ENCODE measurements at regions not wholly inside any gene's neighbourhood (a gene's known extent, or its start where the extent isn't known, plus 50 kb on each side); places are given as distances from the start of the nearest gene placed in this dataset.
"Not testable (repeated sequence)": the region's sequence is repeated elsewhere in the genome, so short reads cannot be mapped to it uniquely, and the experiment has no call there.

DNA sequence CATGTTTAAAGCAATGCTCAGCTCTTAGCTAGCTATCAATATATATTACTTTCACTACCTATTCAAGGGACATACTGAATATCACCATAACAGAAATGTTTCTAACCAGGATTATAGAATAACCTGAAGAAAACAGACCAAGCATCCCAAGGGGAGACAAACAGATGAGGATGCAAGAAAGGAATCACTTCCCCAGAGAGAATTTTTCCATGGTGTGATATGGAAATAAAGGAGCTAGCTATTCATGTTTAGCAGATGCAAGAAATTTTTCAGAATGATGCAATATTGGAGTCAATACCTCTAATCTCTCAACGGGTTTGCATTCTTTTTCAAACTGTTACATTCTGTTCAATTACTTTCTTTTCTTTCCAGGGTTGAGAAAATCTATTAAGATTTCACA, 538.9 kb upstream of the FLRT2 start:
- TF ChIP-seq, protein P1, sequence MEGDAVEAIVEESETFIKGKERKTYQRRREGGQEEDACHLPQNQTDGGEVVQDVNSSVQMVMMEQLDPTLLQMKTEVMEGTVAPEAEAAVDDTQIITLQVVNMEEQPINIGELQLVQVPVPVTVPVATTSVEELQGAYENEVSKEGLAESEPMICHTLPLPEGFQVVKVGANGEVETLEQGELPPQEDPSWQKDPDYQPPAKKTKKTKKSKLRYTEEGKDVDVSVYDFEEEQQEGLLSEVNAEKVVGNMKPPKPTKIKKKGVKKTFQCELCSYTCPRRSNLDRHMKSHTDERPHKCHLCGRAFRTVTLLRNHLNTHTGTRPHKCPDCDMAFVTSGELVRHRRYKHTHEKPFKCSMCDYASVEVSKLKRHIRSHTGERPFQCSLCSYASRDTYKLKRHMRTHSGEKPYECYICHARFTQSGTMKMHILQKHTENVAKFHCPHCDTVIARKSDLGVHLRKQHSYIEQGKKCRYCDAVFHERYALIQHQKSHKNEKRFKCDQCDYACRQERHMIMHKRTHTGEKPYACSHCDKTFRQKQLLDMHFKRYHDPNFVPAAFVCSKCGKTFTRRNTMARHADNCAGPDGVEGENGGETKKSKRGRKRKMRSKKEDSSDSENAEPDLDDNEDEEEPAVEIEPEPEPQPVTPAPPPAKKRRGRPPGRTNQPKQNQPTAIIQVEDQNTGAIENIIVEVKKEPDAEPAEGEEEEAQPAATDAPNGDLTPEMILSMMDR (IDR thresholded peaks at IDR 0.05; ENCODE audit: extremely low read depth, insufficient read depth, missing control alignments), result no peak
- DNase-seq (ENCODE audit: low spot score), result no peak
- in situ Hi-C loops (cut with MboI; ENCODE audit: low pct_unique_long_range_greater_than_20kb, low sequenced_read_pairs, unreplicated experiment), result no loop called here

DNA sequence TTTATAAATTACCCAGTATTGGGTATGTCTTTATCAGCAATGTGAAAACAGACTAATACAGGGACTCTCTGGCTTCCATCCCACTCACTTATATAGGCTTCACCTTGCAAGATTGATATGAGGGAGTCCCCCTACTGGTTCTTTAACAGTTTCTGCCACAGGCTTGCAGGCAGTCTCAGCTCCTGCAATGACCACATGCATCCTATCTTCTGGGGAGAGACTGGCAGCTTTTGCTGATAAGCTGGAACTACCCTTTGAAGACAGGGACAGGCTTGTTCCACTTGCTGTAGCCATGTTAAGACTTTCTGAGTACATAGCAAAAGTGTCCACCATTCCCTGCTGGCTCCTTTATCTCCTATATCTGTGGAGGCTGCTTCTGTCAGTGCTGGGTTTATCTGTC, 531.7 kb upstream of the FLRT2 start:
- DNase-seq (ENCODE audit: low spot score), result no peak
- TF ChIP-seq, protein P1 (IDR thresholded peaks at IDR 0.05; ENCODE audit: extremely low read depth, insufficient read depth, missing control alignments), result no peak
- in situ Hi-C loops (cut with MboI; ENCODE audit: low pct_unique_long_range_greater_than_20kb, low sequenced_read_pairs, unreplicated experiment), result no loop called here

DNA sequence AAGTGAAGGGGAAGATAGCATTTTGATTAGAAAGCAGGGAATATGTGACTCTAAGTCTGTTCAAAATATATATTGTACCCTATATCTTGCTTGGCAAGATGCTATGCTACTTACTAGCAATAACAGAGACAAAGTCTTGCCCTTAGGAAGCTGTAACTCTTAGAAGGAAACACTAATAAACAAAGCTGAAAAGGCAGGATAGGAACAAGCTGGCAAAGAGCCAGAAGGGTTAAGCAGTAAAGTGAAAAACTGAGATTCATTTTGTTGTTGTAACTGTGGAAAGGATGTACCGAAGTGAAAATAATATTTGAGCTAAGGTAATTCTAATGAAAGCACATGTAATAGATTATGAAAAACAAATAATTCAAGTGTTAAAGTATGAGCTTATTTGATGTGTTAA, 527.1 kb upstream of the FLRT2 start:
- no peak for DNase-seq (ENCODE audit: low spot score)
- in situ Hi-C loops (cut with MboI; ENCODE audit: low pct_unique_long_range_greater_than_20kb, low sequenced_read_pairs, unreplicated experiment), result no loop called here
- TF ChIP-seq, protein P1 (IDR thresholded peaks at IDR 0.05; ENCODE audit: extremely low read depth, insufficient read depth, missing control alignments), result no peak

DNA sequence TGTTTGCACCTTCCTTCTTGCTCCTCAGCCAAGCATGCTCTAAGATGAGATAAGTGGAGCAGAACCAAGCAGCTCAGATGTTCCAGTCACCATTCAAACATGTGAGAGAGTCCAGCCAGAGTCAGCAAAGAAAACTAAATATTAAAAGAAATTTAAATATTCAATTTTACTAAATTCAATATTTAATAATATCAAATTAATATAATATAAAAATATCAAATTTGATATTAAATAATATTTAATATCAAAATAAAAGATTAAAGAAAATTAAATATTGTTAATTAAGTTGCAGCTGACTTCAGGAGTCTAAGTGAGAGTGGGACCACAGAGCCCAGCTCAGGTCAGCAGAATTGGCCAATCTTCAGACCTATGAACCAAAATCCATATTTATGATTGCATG, 526.1 kb upstream of the FLRT2 start:
- no peak for DNase-seq (ENCODE audit: low spot score)
- TF ChIP-seq, protein P1 (IDR thresholded peaks at IDR 0.05; ENCODE audit: extremely low read depth, insufficient read depth, missing control alignments), result no peak
- in situ Hi-C loops (cut with MboI; ENCODE audit: low pct_unique_long_range_greater_than_20kb, low sequenced_read_pairs, unreplicated experiment), result no loop called here

DNA sequence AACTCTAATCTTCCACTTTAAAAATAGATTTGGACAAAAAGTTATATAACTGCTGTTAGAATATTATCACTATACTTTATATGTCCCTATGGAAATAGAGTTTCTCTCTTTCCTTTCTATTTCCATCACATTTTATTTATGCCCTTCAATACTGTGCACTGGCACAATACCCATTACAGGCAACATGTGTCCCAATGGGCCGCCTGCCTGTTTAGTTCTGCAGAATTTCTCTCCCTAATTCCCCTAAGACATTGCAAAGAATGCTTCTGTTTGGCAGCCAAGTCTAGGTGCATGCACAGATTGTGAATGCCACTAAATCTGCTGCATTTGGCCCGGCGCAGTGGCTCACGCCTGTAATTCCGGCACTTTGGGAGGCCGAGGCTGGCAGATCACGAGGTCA, 520.4 kb upstream of the FLRT2 start:
- in situ Hi-C loops (cut with MboI; ENCODE audit: low pct_unique_long_range_greater_than_20kb, low sequenced_read_pairs, unreplicated experiment), result no loop called here
- TF ChIP-seq, protein P1 (IDR thresholded peaks at IDR 0.05; ENCODE audit: extremely low read depth, insufficient read depth, missing control alignments), result no peak
- no peak for DNase-seq (ENCODE audit: low spot score)

DNA sequence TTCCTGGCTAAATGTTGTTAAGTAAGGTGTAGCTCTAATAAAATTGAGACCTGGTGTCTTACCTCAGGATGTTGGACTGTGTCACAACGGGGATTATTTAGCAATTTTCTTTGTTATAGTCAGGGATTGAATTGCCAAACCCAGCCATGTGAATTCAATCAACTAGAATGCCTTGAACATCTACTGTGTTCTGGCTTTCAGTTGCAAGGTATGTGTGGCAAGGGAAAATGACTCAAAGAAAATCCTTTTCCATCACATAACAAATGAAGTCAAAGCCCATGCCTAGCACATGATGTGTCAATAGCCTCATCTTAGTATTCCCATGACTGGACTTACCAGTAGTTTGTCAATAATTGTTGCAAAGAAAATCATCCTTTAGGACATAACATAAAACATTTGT, 519.8 kb upstream of the FLRT2 start:
- TF ChIP-seq, protein P1 (IDR thresholded peaks at IDR 0.05; ENCODE audit: extremely low read depth, insufficient read depth, missing control alignments), result no peak
- in situ Hi-C loops (cut with MboI; ENCODE audit: low pct_unique_long_range_greater_than_20kb, low sequenced_read_pairs, unreplicated experiment), result no loop called here
- DNase-seq (ENCODE audit: low spot score), result no peak

DNA sequence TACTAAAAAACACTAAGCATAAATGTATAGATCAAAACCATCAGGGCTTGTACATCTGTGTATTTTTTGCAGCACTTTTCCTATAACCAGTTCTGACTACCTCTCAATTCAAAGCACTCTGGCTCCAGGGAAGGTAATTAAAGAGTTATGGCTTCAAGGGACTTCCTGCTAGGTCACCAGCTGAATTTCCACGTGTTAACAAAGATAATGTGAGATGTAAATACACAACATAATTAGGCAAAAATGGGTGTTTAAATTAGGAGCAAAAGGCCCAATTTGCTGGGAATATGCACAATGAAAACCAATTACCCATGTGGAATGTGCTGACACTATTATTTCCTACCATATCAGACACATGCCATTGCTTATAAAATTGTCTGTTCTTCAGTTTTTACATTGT, 513.4 kb upstream of the FLRT2 start:
- in situ Hi-C loops (cut with MboI; ENCODE audit: low pct_unique_long_range_greater_than_20kb, low sequenced_read_pairs, unreplicated experiment), result no loop called here
- TF ChIP-seq, protein P1 (IDR thresholded peaks at IDR 0.05; ENCODE audit: extremely low read depth, insufficient read depth, missing control alignments), result no peak
- DNase-seq (ENCODE audit: low spot score), result no peak

DNA sequence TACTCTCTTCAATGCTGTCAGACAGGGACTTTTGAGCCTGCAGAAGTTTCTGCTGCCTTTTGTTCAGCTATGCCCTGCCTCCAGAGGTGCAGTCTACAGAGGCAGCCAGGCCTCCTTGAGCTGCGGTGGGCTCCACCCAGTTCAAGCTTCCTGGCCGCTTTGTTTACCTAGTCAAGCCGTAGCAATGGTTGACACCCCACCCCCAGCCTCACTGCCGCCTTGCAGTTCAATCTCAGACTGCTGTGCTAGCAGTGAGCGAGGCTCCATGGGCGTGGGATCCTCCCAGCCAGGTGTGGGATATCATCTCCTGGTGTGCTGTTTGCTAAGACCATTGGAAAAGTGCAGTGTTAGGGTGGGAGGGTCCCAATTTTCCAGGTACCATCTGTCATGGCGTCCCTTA, 506.1 kb upstream of the FLRT2 start:
- in situ Hi-C loops (cut with MboI; ENCODE audit: low pct_unique_long_range_greater_than_20kb, low sequenced_read_pairs, unreplicated experiment), result not testable (repeated sequence)

More for the DNA sequence above, 506.1 kb upstream of the FLRT2 start:
- not testable (repeated sequence) for DNase-seq (ENCODE audit: low spot score)
